ENCODE measurements at regions not wholly inside any gene's neighbourhood (a gene's known extent, or its start where the extent isn't known, plus 50 kb on each side); places are given as distances from the start of the nearest gene placed in this dataset.

- no peaks in the 10 kb centered on the region for H3K4me1 ChIP-seq
- no peak for ATAC-seq
- no peak overlapping the region for H3K27ac ChIP-seq
Observed at GRCh38 chr5:124669956-124670721, 76.3 kb downstream of the ZNF608 start.

GRCh38 chr5:124669300-124669648 lies 77.2 kb downstream of the ZNF608 start:
- no peak for TF ChIP-seq CTCF (IDR thresholded peaks at IDR 0.05)
- no peak for TF ChIP-seq POLR2A (IDR thresholded peaks at IDR 0.05)
- intact Hi-C loops (cut with DNase I): no loop called here
- no peak overlapping the region for H3K27ac ChIP-seq
- DNase-seq (no peak), ATAC-seq (no peak)
- no peaks in the 10 kb centered on the region for H3K9me3 ChIP-seq
- no peaks in the 10 kb centered on the region for H3K27me3 ChIP-seq
- H3K36me3 ChIP-seq: no peaks in the 10 kb centered on the region
- H3K4me3 ChIP-seq: no peak overlapping the region
- H3K4me1 ChIP-seq: no peaks in the 10 kb centered on the region
- 100% methylated on average over 2 of the region's 4 CpGs for WGBS (ENCODE audit: insufficient coverage, low coverage, low lambda C conversion rate, missing lambda C conversion rate)

More at GRCh38 chr5:124669956-124670721, 76.3 kb downstream of the ZNF608 start:
- H3K4me3 ChIP-seq: no peak overlapping the region
- 87% methylated on average over 7 of the region's 7 CpGs for WGBS (ENCODE audit: insufficient coverage, low coverage, low lambda C conversion rate, missing lambda C conversion rate)
- no peaks in the 10 kb centered on the region for H3K9me3 ChIP-seq
- TF ChIP-seq CTCF (IDR thresholded peaks at IDR 0.05) (no peak), POLR2A (IDR thresholded peaks at IDR 0.05) (no peak)
- intact Hi-C loops (cut with DNase I): no loop called here
- DNase-seq: no peak
- no peaks in the 10 kb centered on the region for H3K36me3 ChIP-seq
- H3K27me3 ChIP-seq: no peaks in the 10 kb centered on the region

- no peaks in the 10 kb centered on the region for H3K4me1 ChIP-seq
- H3K27ac ChIP-seq: no peak overlapping the region
- intact Hi-C loops (cut with DNase I): no loop called here
- no peak for ATAC-seq
- WGBS (ENCODE audit: insufficient coverage, low coverage, low lambda C conversion rate, missing lambda C conversion rate): 71% methylated on average over 4 of the region's 7 CpGs
- H3K36me3 ChIP-seq: no peaks in the 10 kb centered on the region
- no peaks in the 10 kb centered on the region for H3K9me3 ChIP-seq
- no peaks in the 10 kb centered on the region for H3K27me3 ChIP-seq
- DNase-seq: no peak
- TF ChIP-seq CTCF (IDR thresholded peaks at IDR 0.05): no peak
- TF ChIP-seq POLR2A (IDR thresholded peaks at IDR 0.05): no peak
- H3K4me3 ChIP-seq: no peak overlapping the region
Observed at GRCh38 chr5:124668353-124669299, 77.8 kb downstream of the ZNF608 start.

- no peaks in the 10 kb centered on the region for H3K36me3 ChIP-seq
- no peak overlapping the region for H3K4me3 ChIP-seq
- no peaks in the 10 kb centered on the region for H3K27me3 ChIP-seq
- no peak for DNase-seq
- TF ChIP-seq POLR2A (IDR thresholded peaks at IDR 0.05): no peak
- no peak for TF ChIP-seq CTCF (IDR thresholded peaks at IDR 0.05)
- ATAC-seq: no peak
- intact Hi-C loops (cut with DNase I): no loop called here
- no peaks in the 10 kb centered on the region for H3K9me3 ChIP-seq
- no peak overlapping the region for H3K27ac ChIP-seq
- peaks cover 0 to 28% (median 13%) of the 10 kb centered on the region in 4 donors for H3K4me1 ChIP-seq
Observed at GRCh38 chr5:124665625-124666024, 80.8 kb downstream of the ZNF608 start.

All from right lobe of liver (tissue), 6 donors.